Colonic mucosa (tissue), 4 donors: ENCODE measurements at regions not wholly inside any gene's neighbourhood (a gene's known extent, or its start where the extent isn't known, plus 50 kb on each side); places are given as distances from the start of the nearest gene placed in this dataset.
"Not testable (repeated sequence)": the region's sequence is repeated elsewhere in the genome, so short reads cannot be mapped to it uniquely, and the experiment has no call there.

Experiments
- DNase-seq: peaks from one replicate; pipeline ENCODE4 v3.0.0-alpha.2; 2020
- H3K27ac ChIP-seq: fragments of 200-600 bp; one replicate; pipeline ENCODE4 v1.8.0; 2021
- H3K27me3 ChIP-seq: fragments of 200-600 bp; one replicate; pipeline ENCODE4 v1.8.0; 2021
- H3K36me3 ChIP-seq: fragments of 200-600 bp; one replicate; pipeline ENCODE4 v1.8.0; 2021
- H3K4me1 ChIP-seq: fragments of 200-600 bp; one replicate; pipeline ENCODE4 v1.8.0; 2021; ENCODE audit warnings: mild to moderate bottlenecking
- H3K4me3 ChIP-seq: fragments of 200-600 bp; one replicate; pipeline ENCODE4 v1.8.0; 2021
- H3K9ac ChIP-seq, 2 donors: one replicate each; pipeline ENCODE4 v1.7.0; 2013; ENCODE audit warnings: control low read depth in 2 of 2, low read depth in 2 of 2, low read length in 2 of 2
- H3K9me3 ChIP-seq: fragments of 200-600 bp; one replicate; pipeline ENCODE4 v1.8.0; 2021
- CTCF ChIP-seq: fragments of 200-600 bp; IDR thresholded peaks from one replicate; pipeline ENCODE4 v1.8.0; 2022; ENCODE audit warnings: antibody characterized with exemption, mild to moderate bottlenecking
- intact Hi-C: fragments of 100-400 bp; cut with DNase I; formaldehyde crosslinking; loops from one replicate; pipeline ENCODE4 v1.14.1; 2022
- donor health status: healthy.
- donor health status: DM: no; HTN: no; CAD: no.
- donor health status: DM: no; HTN: no; CAD: no.

- Histone ChIP-seq H3K27ac (no peak overlapping the region), H3K36me3 (no peaks in the 10 kb centered on the region), H3K9me3 (no peaks in the 10 kb centered on the region), H3K4me3 (no peak overlapping the region), H3K9ac (no peak overlapping the region), H3K27me3 (no peaks in the 10 kb centered on the region), H3K4me1 (no peaks in the 10 kb centered on the region)
- intact Hi-C loops: no loop called here
- no peak for TF ChIP-seq CTCF
- no peak for DNase-seq
Measured at GRCh38 chr2:75892490-75892889, 181.8 kb upstream of the GCFC2 start.

DNA sequence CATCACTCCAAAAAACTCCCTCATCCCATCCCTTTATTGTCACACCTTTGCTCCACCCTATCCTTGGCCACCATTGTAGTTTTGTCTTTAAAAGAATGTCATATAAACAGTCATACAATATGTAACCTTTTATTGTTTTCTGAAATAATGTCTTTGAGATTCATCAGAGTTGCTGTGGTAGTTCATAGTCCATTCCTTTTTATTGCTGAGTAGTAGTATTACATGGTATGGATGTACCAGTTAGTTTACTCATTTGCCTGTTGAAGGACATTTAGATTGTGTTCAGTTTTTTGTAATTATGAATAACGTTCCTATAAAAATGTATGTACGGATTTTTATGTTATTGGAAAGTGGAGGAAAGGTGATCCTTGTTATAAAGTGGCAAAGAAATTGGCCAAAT, 171.8 kb upstream of the GCFC2 start:
- TF ChIP-seq CTCF: no peak
- Histone ChIP-seq H3K9ac (no peak overlapping the region), H3K4me1 (no peaks in the 10 kb centered on the region), H3K36me3 (no peaks in the 10 kb centered on the region), H3K4me3 (no peak overlapping the region), H3K27me3 (no peaks in the 10 kb centered on the region), H3K9me3 (no peaks in the 10 kb centered on the region), H3K27ac (no peak overlapping the region)
- intact Hi-C loops: no loop called here
- no peak for DNase-seq

DNA sequence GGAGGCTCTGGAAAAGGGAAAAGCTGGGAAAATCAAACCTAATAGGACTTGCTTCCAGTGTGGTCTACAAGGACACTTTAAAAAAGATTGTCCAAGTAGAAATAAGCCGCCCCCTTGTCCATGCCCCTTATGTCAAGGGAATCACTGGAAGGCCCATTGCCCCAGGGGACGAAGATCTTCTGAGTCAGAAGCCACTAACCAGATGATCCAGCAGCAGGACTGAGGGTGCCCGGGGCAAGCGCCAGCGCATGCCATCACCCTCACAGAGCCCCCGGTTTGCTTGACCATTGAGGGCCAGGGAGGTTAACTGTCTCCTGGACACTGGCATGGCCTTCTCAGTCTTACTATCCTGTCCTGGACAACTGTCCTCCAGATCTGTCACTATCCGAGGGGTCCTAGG, 164.9 kb upstream of the GCFC2 start:
- H3K9me3 ChIP-seq, intact Hi-C loops, H3K4me3 ChIP-seq, DNase-seq, H3K27ac ChIP-seq, H3K9ac ChIP-seq, H3K36me3 ChIP-seq, H3K4me1 ChIP-seq, H3K27me3 ChIP-seq: not testable (repeated sequence)

DNA sequence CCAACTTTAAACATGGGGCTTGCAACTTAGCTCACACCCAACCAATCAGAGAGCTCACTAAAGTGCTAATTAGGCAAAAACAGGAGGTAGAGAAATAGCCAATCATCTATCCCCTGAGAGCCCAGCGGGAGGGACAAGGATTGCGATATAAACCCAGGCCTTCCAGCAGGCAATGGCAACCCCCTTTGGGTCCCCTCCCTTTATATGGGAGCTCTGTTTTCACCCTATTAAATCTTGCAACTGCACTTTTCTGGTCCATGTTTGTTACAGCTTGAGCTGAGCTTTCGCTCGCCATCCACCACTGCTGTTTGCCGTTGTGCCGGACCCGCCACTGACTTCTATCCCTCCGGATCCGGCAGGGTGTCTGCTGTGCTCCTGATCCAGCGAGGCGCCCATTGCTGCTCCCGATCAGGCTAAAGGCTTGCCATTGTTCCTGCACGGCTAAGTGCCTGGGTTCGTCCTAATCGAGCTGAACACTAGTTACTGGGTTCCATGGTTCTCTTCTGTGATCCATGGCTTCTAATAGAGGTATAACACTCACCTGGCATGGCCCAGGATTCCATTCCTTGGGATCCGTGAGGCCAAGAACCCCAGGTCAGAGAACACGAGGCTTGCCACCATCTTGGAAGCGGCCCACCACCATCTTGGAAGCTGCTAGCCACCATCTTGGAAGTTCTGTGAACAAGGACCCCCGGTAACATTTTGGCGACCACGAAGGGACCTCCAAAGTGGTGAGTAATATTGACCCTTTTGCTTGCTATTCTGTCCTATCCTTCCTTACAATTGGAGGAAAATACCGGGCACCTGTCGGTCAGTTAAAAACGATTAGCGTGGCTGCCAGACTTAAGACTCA, 161.3 kb upstream of the GCFC2 start:
- H3K27ac ChIP-seq, H3K27me3 ChIP-seq, H3K4me1 ChIP-seq, H3K9ac ChIP-seq, DNase-seq, H3K9me3 ChIP-seq, intact Hi-C loops, H3K4me3 ChIP-seq, H3K36me3 ChIP-seq: not testable (repeated sequence)

DNA sequence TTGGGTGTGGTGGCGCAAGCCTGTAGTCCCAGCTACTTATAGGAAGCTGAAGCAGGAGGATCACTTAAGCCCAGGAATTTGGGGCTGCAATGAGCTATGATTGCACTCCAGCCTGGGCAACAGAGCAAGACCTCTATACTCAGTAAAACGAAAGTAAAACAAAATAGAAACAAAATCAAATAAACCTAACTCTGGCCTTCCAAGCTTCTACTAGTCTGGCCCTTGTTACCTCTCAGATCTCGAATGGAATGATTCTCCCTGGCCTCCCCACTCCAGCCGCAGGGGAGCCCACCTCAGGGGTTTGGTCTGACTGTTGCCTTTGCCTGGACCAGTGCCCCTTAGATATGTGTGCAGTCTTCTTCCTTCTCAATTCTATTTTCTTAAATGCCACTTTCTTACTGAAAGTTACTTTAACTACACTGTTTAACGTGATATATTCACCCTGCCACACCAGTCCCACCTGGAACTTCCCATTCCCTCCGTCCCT, 160.0 kb upstream of the GCFC2 start:
- H3K9ac ChIP-seq: no peak overlapping the region
- H3K4me1 ChIP-seq: no peaks in the 10 kb centered on the region
- no peaks in the 10 kb centered on the region for H3K27me3 ChIP-seq
- no peak overlapping the region for H3K27ac ChIP-seq
- intact Hi-C loops: no loop called here
- no peaks in the 10 kb centered on the region for H3K36me3 ChIP-seq
- no peak for TF ChIP-seq CTCF
- no peak overlapping the region for H3K4me3 ChIP-seq
- DNase-seq: no peak
- no peaks in the 10 kb centered on the region for H3K9me3 ChIP-seq

DNA sequence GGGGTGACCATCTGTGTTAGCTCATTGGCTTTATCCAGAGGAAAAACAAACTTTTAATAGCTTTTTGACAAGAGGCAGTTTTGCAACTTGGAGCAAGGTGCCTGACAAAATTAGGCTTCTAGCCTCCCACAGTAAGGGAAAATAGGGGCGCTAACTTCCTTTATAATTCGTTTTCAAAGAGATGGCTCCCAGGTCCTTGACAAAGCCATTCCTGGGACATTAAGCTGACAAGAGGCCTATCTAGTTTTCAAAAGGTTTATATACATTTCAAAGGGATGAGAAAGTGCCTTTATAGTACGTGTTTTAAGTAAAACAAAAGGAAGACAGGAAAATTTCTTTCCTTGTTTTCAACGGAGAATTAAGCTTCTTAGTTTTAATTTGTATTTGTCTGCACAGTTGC, 159.4 kb upstream of the GCFC2 start:
- intact Hi-C loops: no loop called here

More for the DNA sequence above, 159.4 kb upstream of the GCFC2 start:
- Histone ChIP-seq H3K27ac (no peak overlapping the region), H3K9me3 (no peaks in the 10 kb centered on the region), H3K36me3 (no peaks in the 10 kb centered on the region), H3K9ac (no peak overlapping the region), H3K4me3 (no peak overlapping the region), H3K27me3 (no peaks in the 10 kb centered on the region), H3K4me1 (no peaks in the 10 kb centered on the region)
- no peak for TF ChIP-seq CTCF
- DNase-seq: no peak
